Spinal cord (tissue), 9 donors: ENCODE measurements at regions not wholly inside any gene's neighbourhood (a gene's known extent, or its start where the extent isn't known, plus 50 kb on each side); places are given as distances from the start of the nearest gene placed in this dataset.

Source experiments
- DNase-seq, 6 donors: peaks; one replicate each; pipeline versions ENCODE4 v3.0.0 to v3.0.0-alpha.2; 2013 to 2015; ENCODE audit warnings: low spot score in 6 of 6, low read depth in 4 of 6
- H3K27ac ChIP-seq: one replicate; pipeline ENCODE4 v1.5.1; 2013; ENCODE audit warnings: low read depth, low read length, control low read depth
- H3K27me3 ChIP-seq: one replicate; pipeline ENCODE4 v1.6.1; 2013; ENCODE audit warnings: low read length; ENCODE audit not compliant: control insufficient read depth, insufficient read depth
- H3K36me3 ChIP-seq: one replicate; pipeline ENCODE4 v1.6.1; 2013; ENCODE audit warnings: low read length; ENCODE audit not compliant: control insufficient read depth, insufficient read depth
- H3K4me1 ChIP-seq: one replicate; pipeline ENCODE4 v1.6.1; 2013; ENCODE audit warnings: low read length; ENCODE audit not compliant: control insufficient read depth, insufficient read depth
- H3K4me3 ChIP-seq: one replicate; pipeline ENCODE4 v1.5.1; 2013; ENCODE audit warnings: low read depth, low read length, control low read depth
- H3K9me3 ChIP-seq: one replicate; pipeline ENCODE4 v1.6.1; 2013; ENCODE audit warnings: low read length; ENCODE audit not compliant: control insufficient read depth, insufficient read depth
- WGBS: methylation state at CpG from one replicate; pipeline ENCODE4 v1.1.5; 2013; ENCODE audit warnings: missing lambda C conversion rate; ENCODE audit not compliant: insufficient coverage; 5-methylcytosine and 5-hydroxymethylcytosine counted together
- donor health status: healthy.

DNA sequence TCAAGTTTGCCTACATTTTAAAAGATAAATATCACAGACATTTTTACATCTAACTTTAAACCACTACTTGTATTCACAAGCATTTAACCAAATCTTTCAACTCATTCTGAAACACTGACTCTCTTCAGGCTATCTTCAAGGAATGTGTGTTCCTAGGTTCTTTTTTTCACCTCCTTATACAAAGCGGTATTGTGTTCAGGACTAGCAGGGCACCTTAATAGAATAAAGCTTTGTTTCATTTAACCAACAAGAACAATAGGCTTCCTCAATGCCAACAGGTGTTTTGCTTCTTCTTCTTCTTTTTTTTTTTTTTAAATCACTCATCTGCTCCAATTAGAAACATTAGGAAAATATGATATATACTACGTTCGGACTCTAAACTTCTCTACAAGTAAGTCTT, 212.9 kb upstream of the SEMA3E start:
- no CpG with 5 or more reads among the region's 3 CpGs for WGBS
- H3K27ac ChIP-seq, result no peak overlapping the region
- H3K27me3 ChIP-seq, result no peaks in the 10 kb centered on the region
- no peaks in the 10 kb centered on the region for H3K36me3 ChIP-seq
- no peak overlapping the region for H3K4me3 ChIP-seq
- no peaks in the 10 kb centered on the region for H3K4me1 ChIP-seq
- DNase-seq, result no peak
- H3K9me3 ChIP-seq, result no peaks in the 10 kb centered on the region

DNA sequence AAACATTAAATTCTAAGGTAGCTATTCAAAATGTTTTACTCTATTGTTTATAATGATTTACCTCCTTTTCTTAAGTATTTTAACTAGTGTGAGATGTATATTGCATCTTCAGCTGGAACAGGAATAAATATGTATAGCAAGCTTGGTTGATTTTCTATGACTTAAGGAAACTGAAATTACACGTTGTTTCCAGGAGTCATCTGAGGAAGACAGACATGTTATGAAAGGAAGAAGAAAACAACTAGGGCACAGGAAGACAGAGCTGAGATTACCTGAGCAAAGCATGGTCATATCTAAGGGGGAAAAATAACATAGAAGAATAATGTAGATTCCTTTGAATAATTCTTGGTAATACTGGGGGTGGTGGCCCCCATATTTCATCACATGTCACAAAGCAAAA, 210.9 kb upstream of the SEMA3E start:
- no peaks in the 10 kb centered on the region for H3K27me3 ChIP-seq
- no peaks in the 10 kb centered on the region for H3K4me1 ChIP-seq
- H3K4me3 ChIP-seq, result no peak overlapping the region
- no peak overlapping the region for H3K27ac ChIP-seq
- WGBS, result 81% methylated on average over 1 of the region's 1 CpG
- no peaks in the 10 kb centered on the region for H3K36me3 ChIP-seq
- no peak for DNase-seq
- no peaks in the 10 kb centered on the region for H3K9me3 ChIP-seq

DNA sequence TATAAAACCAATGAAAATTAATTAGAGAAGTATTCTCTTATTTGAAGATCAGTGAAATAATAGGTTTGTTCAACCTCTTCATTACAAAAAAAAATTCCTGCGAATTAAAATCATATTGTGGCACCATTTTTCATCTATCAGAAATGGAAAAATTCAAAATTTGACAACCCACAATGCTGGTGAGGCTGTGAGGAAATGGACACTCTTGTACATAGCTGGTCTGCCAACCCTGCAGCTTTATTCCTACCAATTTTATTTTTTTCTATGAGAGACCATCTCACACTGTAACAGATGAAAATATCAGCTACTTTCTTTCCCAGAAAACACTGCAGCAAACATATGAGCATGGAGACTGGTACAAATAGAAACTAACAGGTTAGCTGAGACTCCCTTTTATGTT, 208.8 kb upstream of the SEMA3E start:
- WGBS, result no CpG with 5 or more reads among the region's 1 CpG
- H3K36me3 ChIP-seq, result no peaks in the 10 kb centered on the region
- no peak for DNase-seq
- no peaks in the 10 kb centered on the region for H3K9me3 ChIP-seq
- H3K27ac ChIP-seq, result no peak overlapping the region
- no peaks in the 10 kb centered on the region for H3K27me3 ChIP-seq
- no peak overlapping the region for H3K4me3 ChIP-seq
- no peaks in the 10 kb centered on the region for H3K4me1 ChIP-seq

DNA sequence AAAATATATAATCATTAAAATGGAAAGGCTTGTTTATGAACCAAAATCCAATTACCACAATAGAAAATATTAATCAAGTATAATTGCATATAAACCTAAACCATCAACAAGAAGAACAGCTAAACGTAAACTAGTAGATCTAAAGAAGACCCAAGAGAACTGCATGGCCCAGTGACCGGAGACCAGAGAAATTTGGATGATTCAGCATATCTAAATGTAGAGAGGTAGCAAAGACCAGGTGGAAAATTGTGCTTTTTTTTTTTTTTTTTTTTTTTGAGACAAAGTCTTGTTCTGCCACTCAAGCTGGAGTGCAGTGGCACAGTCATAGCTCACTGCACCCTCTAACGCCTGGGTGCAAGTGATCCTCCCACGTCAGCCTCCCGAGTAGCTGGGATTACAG, 207.2 kb upstream of the SEMA3E start:
- H3K4me3 ChIP-seq, result no peak overlapping the region
- no peak overlapping the region for H3K27ac ChIP-seq
- H3K27me3 ChIP-seq, result no peaks in the 10 kb centered on the region
- no peaks in the 10 kb centered on the region for H3K9me3 ChIP-seq
- H3K4me1 ChIP-seq, result no peaks in the 10 kb centered on the region
- H3K36me3 ChIP-seq, result no peaks in the 10 kb centered on the region
- DNase-seq, result no peak
- WGBS, result 100% methylated on average over 3 of the region's 5 CpGs

DNA sequence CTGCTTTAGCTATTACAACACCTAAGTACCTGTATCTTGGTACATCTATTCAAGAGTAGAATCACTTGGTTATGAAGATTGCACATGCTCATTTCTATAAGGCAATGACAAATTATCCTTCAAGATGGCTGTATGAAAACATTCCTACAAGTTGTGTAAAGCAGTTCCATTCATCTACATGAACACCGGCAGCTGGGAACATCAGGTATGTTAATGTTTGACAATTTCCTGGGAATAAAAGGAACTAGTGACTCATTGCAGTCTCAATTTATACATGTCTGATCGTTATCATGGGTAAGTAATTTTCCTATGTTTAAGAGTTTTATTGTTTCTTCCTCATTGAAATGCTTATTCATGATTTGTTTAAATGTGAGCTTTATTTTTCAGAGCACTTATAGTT, 203.2 kb upstream of the SEMA3E start:
- Histone ChIP-seq H3K27ac (no peak overlapping the region), H3K4me3 (no peak overlapping the region), H3K36me3 (no peaks in the 10 kb centered on the region), H3K27me3 (no peaks in the 10 kb centered on the region), H3K9me3 (no peaks in the 10 kb centered on the region), H3K4me1 (no peaks in the 10 kb centered on the region)
- DNase-seq, result no peak
- no CpG with 5 or more reads among the region's 2 CpGs for WGBS

DNA sequence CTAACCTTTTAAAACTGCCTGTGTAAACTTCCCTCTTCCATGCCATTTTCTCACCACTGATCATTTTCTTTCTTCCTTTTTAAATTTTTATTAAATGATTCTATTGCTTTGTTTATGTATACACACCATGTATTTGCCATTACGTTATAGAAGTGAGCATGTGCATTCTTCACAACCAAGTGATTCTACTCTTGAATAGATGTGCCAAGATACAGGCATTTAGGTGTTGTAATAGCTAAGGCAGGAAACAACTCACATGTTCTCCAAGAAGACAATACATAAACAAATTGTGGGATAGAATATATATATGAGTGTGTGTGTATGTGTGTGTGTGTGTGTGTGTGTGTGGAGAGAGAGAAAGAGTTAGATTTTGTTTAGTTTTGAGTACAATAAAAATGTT, 202.6 kb upstream of the SEMA3E start:
- no CpG with 5 or more reads among the region's 1 CpG for WGBS
- Histone ChIP-seq H3K27me3 (no peaks in the 10 kb centered on the region), H3K4me1 (no peaks in the 10 kb centered on the region), H3K4me3 (no peak overlapping the region), H3K27ac (no peak overlapping the region), H3K9me3 (no peaks in the 10 kb centered on the region), H3K36me3 (no peaks in the 10 kb centered on the region)
- DNase-seq, result no peak

DNA sequence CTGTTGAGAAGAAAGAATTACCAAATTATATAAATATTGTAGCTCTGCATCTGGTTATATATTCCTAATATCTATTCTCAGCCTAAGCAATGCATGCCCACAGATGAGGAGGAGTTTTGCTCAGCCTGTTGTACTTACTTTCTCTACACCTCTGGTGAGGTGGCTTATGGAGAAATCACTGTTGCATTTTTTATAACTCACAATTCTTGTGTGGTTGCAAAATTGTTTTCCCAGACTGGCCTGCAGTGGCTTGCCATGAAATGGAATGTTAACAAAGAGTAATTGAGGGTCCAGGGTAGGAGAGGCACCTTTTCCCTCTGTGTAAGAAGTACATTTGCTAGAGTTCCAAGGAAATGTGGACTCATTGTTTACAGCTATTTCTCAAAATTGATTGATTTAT, 202.0 kb upstream of the SEMA3E start:
- Histone ChIP-seq H3K4me1 (no peaks in the 10 kb centered on the region), H3K27ac (no peak overlapping the region), H3K9me3 (no peaks in the 10 kb centered on the region), H3K27me3 (no peaks in the 10 kb centered on the region), H3K36me3 (no peaks in the 10 kb centered on the region), H3K4me3 (no peak overlapping the region)
- no peak for DNase-seq

DNA sequence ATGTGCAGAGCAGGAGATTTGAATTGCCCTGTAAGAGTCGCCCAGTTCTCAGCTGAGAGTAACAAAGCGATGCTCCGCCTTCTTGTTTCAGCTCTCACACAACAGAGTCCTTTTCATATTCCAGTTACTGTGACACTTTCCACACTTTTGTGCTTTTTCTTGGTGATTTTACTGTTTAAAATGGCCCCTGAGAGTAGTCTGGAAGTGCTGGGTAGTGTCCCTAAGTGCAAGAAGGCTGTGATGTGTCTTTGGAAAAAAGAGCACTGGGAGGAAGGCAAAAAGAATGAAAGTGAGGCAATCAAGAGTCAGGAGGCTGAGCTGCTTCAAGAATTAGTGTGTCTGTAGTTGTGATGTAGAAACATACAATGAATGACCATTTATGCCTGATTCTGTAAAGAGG, 201.2 kb upstream of the SEMA3E start:
- H3K9me3 ChIP-seq, result no peaks in the 10 kb centered on the region
- peak in 1 of 6 donors; percentile 3 for DNase-seq
- no peaks in the 10 kb centered on the region for H3K4me1 ChIP-seq
- no CpG with 5 or more reads among the region's 3 CpGs for WGBS
- H3K27me3 ChIP-seq, result no peaks in the 10 kb centered on the region
- H3K27ac ChIP-seq, result no peak overlapping the region
- H3K4me3 ChIP-seq, result no peak overlapping the region
- no peaks in the 10 kb centered on the region for H3K36me3 ChIP-seq

DNA sequence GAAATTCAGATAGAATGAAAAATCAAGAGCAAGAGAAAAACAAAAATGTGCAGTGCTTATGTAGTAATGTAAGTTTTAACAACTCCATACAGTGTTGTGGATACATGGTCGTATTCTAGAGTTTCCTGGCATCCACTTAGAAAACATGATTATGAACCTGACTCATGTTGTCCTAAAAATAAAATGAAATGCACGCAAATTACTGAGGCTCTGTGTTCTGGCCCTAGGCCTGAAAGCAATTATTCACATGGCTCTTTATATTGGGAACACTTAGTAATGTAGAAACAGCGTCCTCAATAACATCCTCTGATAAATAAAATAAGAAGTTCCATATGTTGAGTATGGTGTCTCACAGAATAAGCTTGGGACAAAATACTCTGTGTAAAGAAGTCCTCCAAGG, 200.2 kb upstream of the SEMA3E start:
- H3K4me3 ChIP-seq, result no peak overlapping the region
- WGBS, result no CpG with 5 or more reads among the region's 3 CpGs
- no peaks in the 10 kb centered on the region for H3K4me1 ChIP-seq
- H3K9me3 ChIP-seq, result no peaks in the 10 kb centered on the region
- DNase-seq, result no peak
- H3K27me3 ChIP-seq, result no peaks in the 10 kb centered on the region
- no peaks in the 10 kb centered on the region for H3K36me3 ChIP-seq
- no peak overlapping the region for H3K27ac ChIP-seq

DNA sequence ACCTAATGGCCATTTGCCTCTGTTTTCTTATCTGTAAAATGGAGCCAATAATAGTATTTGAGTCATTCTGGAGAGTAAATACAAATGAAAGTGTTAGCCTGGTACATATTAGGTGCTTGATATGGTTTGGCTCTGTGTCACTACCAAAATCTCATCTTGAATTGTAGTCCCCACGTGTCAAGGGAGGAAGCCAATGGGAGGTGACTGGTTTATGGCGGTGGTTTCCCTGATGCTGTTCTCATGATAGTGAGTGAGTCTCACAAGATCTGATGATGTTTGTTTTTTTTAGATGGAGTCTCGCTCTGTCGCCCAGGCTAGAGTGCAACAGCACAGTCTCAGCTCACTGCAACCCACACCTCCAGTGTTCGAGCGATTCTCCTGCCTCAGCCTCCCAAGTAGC, 194.0 kb upstream of the SEMA3E start:
- Histone ChIP-seq H3K27me3 (no peaks in the 10 kb centered on the region), H3K27ac (no peak overlapping the region), H3K4me1 (no peaks in the 10 kb centered on the region), H3K9me3 (no peaks in the 10 kb centered on the region), H3K36me3 (no peaks in the 10 kb centered on the region), H3K4me3 (no peak overlapping the region)
- WGBS, result 95% methylated on average over 4 of the region's 6 CpGs
- DNase-seq, result no peak

DNA sequence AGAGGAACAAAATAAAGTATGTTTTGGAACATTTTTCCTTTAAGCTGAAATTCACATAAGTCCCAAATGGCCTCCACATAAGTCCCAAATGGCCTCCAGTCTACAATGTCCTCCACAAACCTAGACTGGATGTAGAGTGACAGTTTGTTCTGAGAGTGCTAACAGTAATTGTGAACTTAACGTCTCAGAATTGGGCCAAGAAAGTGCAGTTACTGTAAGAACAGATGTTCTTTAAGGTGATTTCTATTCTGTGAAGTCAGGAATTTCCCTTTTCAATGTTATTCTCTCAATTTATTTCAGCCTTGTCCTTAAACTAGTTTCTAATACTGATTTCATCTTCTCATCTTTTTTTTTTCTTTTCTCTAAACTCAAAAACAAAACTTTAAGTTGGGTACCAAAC, 188.7 kb upstream of the SEMA3E start:
- no CpG with 5 or more reads among the region's 1 CpG for WGBS
- no peaks in the 10 kb centered on the region for H3K4me1 ChIP-seq
- H3K36me3 ChIP-seq, result no peaks in the 10 kb centered on the region
- H3K4me3 ChIP-seq, result no peak overlapping the region
- H3K27me3 ChIP-seq, result no peaks in the 10 kb centered on the region
- H3K9me3 ChIP-seq, result no peaks in the 10 kb centered on the region
- no peak for DNase-seq
- no peak overlapping the region for H3K27ac ChIP-seq
